ENCODE measurements at regions not wholly inside any gene's neighbourhood (a gene's known extent, or its start where the extent isn't known, plus 50 kb on each side); places are given as distances from the start of the nearest gene placed in this dataset.

DNA sequence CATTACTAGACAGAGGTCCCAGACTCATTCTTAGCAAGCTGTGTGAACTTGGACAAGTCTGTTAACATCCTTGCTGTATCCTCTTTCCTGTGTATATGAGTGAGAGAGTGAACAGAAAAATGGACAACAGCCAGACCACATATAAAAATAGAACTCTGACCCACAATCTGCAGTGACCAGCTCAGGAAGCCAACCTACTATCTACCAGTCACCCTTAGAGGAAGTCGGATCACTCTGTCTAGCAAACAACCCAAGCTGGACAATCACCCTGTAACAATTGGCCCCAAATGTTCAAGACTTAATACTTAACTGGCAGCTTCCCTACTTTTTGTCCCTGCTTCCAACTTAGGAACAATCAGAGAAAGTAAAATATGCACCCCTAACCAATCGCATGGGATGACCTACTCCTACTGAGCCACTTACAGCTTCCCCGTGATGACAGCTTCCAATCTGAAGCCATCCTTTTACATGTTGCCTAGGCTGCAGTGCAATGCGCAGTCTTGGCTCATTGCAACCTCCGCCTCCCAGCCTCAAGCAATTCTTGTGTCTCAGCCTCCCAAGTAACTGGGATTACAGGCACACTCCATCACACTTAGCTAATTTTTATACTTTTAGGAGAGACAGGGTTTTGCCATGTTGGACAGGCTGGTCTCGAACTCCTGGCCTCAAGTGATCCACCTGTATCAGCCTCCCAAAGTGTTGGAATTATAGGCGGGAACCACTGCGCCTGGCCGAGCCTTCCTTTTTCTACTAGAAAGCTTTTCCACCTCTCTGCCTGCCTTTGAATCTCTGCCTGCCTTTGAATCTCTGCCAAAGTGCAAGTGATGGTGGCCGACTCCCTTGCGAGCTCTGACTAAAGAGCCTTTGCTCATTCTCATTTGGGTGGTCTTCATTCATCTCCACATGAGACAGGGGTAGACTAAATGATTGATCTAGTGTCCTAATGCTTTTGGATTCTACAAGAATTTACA, 158.3 kb upstream of the NDUFV2 start:
- no TSS peak for BruUV-seq (replicated peaks)
- Histone ChIP-seq H3K4me1 (ENCODE audit: control insufficient read depth, insufficient read depth, low read length) (peaks cover 6% of the 10 kb centered on the region; the same call in 1 of the 2 replicates), H3K36me3 (ENCODE audit: control insufficient read depth, insufficient read depth, low read length) (no peaks in the 10 kb centered on the region), H3K9me3 (ENCODE audit: control insufficient read depth, insufficient read depth, low read depth, low read length) (peaks cover 3% of the 10 kb centered on the region; the same call in 1 of the 2 replicates), H3K27me3 (ENCODE audit: control insufficient read depth, insufficient read depth, low read length) (no peaks in the 10 kb centered on the region), H3K27ac (ENCODE audit: low read length) (no peak overlapping the region), H3K4me3 (ENCODE audit: low read depth in 2 of 2, low read length in 2 of 2) (no peak overlapping the region)
- ATAC-seq = peak; percentile 70
- in situ Hi-C loops (cut with HindIII; ENCODE audit: low pct_unique_long_range_greater_than_20kb, low sequenced_read_pairs) = no loop called here
- ChIA-PET CTCF (interaction anchor here (0.6 kb wide), 1 partner anchor 515 kb away, joined by 3 read pairs; no protein-coding TSS in a partner anchor), POLR2A (no interaction called here)
- TF ChIP-seq, protein P1, sequence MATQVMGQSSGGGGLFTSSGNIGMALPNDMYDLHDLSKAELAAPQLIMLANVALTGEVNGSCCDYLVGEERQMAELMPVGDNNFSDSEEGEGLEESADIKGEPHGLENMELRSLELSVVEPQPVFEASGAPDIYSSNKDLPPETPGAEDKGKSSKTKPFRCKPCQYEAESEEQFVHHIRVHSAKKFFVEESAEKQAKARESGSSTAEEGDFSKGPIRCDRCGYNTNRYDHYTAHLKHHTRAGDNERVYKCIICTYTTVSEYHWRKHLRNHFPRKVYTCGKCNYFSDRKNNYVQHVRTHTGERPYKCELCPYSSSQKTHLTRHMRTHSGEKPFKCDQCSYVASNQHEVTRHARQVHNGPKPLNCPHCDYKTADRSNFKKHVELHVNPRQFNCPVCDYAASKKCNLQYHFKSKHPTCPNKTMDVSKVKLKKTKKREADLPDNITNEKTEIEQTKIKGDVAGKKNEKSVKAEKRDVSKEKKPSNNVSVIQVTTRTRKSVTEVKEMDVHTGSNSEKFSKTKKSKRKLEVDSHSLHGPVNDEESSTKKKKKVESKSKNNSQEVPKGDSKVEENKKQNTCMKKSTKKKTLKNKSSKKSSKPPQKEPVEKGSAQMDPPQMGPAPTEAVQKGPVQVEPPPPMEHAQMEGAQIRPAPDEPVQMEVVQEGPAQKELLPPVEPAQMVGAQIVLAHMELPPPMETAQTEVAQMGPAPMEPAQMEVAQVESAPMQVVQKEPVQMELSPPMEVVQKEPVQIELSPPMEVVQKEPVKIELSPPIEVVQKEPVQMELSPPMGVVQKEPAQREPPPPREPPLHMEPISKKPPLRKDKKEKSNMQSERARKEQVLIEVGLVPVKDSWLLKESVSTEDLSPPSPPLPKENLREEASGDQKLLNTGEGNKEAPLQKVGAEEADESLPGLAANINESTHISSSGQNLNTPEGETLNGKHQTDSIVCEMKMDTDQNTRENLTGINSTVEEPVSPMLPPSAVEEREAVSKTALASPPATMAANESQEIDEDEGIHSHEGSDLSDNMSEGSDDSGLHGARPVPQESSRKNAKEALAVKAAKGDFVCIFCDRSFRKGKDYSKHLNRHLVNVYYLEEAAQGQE (IDR thresholded peaks at IDR 0.05; ENCODE audit: insufficient read depth in 1 of 2, low read depth in 2 of 2, low read length in 1 of 2) = no peak
- TF ChIP-seq POLR2AphosphoS5 (IDR thresholded peaks at IDR 0.05; ENCODE audit: low read depth, low read length) (no peak), TCF7L2 (IDR thresholded peaks at IDR 0.05; ENCODE audit: low read depth, low read length) (no peak), CTCF (IDR thresholded peaks at IDR 0.05) (no peak), SIN3A (IDR thresholded peaks at IDR 0.05; ENCODE audit: borderline replicate concordance, insufficient read depth, low read depth, low read length) (no peak)
- intact Hi-C loops (cut with micrococcal nuclease; ENCODE audit: unreplicated experiment) = no loop called here
- DNase-seq (ENCODE audit: low read depth, low spot score) = no peak

DNA sequence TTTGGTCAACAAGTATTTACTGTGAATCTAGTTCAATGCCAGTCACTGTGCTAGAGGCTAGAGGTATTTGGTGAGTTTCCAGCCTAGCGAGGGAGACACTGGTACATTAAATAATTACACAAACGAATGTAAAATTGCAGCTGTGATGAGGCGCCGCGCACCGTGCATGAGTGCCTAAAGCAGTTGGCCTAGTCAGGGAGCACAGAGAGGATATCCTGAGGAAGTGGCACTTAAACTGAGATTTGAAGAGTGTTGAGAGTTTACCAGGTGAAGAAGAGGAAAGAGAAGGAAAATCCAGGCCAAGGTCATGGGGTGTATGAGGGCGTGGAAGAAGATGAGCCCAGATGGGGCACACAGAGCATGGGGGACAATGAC, 157.6 kb upstream of the NDUFV2 start:
- Histone ChIP-seq H3K27me3 (ENCODE audit: control insufficient read depth, insufficient read depth, low read length) (no peaks in the 10 kb centered on the region), H3K27ac (ENCODE audit: low read length) (no peak overlapping the region), H3K4me1 (ENCODE audit: control insufficient read depth, insufficient read depth, low read length) (peaks cover 6% of the 10 kb centered on the region; the same call in 1 of the 2 replicates), H3K36me3 (ENCODE audit: control insufficient read depth, insufficient read depth, low read length) (no peaks in the 10 kb centered on the region), H3K4me3 (ENCODE audit: low read depth in 2 of 2, low read length in 2 of 2) (no peak overlapping the region), H3K9me3 (ENCODE audit: control insufficient read depth, insufficient read depth, low read depth, low read length) (peaks cover 3% of the 10 kb centered on the region; the same call in 1 of the 2 replicates)
- BruUV-seq (replicated peaks) = no TSS peak
- TF ChIP-seq SIN3A (IDR thresholded peaks at IDR 0.05; ENCODE audit: borderline replicate concordance, insufficient read depth, low read depth, low read length) = no peak
- no peak for TF ChIP-seq POLR2AphosphoS5 (IDR thresholded peaks at IDR 0.05; ENCODE audit: low read depth, low read length)
- TF ChIP-seq, protein P1 (IDR thresholded peaks at IDR 0.05; ENCODE audit: insufficient read depth in 1 of 2, low read depth in 2 of 2, low read length in 1 of 2) = no peak
- TF ChIP-seq CTCF (IDR thresholded peaks at IDR 0.05) = no peak
- CTCF ChIA-PET = no interaction called here
- no peak for ATAC-seq
- intact Hi-C loops (cut with micrococcal nuclease; ENCODE audit: unreplicated experiment) (no loop called here), in situ Hi-C loops (cut with HindIII; ENCODE audit: low pct_unique_long_range_greater_than_20kb, low sequenced_read_pairs) (no loop called here)
- DNase-seq (ENCODE audit: low read depth, low spot score) = no peak
- POLR2A ChIA-PET = no interaction called here

All from Panc1 (cell line).